ENCODE measurements at regions not wholly inside any gene's neighbourhood (a gene's known extent, or its start where the extent isn't known, plus 50 kb on each side); places are given as distances from the start of the nearest gene placed in this dataset.

GRCh38 chr14:22151121-22151520 lies 437.9 kb downstream of the DAD1 start:
- TF ChIP-seq POLR2A (IDR thresholded peaks at IDR 0.05) (no peak), CTCF (IDR thresholded peaks at IDR 0.05) (no peak)
